ENCODE measurements at regions not wholly inside any gene's neighbourhood (a gene's known extent, or its start where the extent isn't known, plus 50 kb on each side); places are given as distances from the start of the nearest gene placed in this dataset.

DNA sequence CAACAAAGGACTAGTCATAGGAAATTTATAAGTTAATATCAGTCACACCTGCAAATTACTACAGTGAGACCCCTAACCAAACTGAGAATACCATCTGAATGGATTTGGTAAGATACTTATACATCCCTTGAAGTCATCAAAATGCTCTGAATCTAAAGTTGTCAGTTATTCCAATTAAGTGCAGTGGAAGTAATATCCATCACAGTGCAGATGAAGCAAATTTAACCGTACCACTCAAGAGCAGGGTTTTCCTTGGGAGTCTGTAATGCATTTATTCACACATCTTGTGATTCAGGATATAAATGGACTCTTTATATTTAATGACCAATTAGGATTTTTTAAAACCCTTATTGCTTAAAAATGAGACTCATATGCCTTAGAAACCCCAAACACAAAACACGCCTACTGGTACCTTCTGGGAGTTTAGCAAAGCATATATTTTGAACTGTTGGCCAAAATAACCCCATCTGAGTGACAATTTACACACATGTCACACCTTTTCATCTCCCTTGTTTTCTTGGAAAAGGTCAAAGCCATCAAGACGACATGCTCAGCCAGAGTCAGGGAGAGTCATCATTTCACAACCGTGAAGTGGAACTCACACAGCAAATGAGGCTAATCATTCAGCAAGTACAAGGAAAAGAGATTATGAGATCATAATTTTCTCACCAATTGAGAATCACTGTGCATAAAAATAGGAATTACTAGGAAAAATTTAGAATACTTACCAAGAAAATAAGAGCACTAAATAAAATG, 303.7 kb downstream of the HNRNPD start:
- TF ChIP-seq EZH2 (IDR thresholded peaks at IDR 0.05): no peak
- TF ChIP-seq, protein P1, sequence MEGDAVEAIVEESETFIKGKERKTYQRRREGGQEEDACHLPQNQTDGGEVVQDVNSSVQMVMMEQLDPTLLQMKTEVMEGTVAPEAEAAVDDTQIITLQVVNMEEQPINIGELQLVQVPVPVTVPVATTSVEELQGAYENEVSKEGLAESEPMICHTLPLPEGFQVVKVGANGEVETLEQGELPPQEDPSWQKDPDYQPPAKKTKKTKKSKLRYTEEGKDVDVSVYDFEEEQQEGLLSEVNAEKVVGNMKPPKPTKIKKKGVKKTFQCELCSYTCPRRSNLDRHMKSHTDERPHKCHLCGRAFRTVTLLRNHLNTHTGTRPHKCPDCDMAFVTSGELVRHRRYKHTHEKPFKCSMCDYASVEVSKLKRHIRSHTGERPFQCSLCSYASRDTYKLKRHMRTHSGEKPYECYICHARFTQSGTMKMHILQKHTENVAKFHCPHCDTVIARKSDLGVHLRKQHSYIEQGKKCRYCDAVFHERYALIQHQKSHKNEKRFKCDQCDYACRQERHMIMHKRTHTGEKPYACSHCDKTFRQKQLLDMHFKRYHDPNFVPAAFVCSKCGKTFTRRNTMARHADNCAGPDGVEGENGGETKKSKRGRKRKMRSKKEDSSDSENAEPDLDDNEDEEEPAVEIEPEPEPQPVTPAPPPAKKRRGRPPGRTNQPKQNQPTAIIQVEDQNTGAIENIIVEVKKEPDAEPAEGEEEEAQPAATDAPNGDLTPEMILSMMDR (IDR thresholded peaks at IDR 0.05): no peak

All from neural progenitor cell (in vitro differentiated cells).